Stimulated activated CD8-positive, alpha-beta memory T cell treated with anti-CD3 and anti-CD28 coated beads, Interleukin-7, amount 100 ng/mL, for 24 hours (primary cell): ENCODE measurements at regions not wholly inside any gene's neighbourhood (a gene's known extent, or its start where the extent isn't known, plus 50 kb on each side); places are given as distances from the start of the nearest gene placed in this dataset.
"Not testable (repeated sequence)": the region's sequence is repeated elsewhere in the genome, so short reads cannot be mapped to it uniquely, and the experiment has no call there.

Experiments
- DNase-seq: peaks from one replicate; pipeline ENCODE4 v3.0.0-alpha.2; 2020; ENCODE audit warnings: low read depth

DNA sequence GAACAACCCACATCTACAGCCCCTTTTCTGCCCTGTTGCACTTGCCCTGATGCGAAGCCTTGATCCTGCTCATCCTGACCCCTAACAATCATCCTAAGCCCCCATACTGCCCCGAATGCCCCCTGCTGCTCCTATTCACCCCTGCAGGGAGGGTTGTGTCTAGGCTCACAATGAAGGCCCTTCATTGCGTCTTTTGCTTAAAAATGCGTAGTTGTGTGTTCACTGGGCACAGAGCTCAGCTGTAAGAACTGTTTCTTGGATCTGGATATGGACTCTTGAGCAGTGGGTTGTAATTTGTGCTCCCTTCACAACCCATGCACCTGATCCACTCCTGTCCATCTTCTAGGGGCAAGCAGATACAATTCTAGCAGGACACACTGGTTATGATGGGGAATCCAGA lies 802.9 kb downstream of the TMEM121 start:
- DNase-seq: not testable (repeated sequence)

DNA sequence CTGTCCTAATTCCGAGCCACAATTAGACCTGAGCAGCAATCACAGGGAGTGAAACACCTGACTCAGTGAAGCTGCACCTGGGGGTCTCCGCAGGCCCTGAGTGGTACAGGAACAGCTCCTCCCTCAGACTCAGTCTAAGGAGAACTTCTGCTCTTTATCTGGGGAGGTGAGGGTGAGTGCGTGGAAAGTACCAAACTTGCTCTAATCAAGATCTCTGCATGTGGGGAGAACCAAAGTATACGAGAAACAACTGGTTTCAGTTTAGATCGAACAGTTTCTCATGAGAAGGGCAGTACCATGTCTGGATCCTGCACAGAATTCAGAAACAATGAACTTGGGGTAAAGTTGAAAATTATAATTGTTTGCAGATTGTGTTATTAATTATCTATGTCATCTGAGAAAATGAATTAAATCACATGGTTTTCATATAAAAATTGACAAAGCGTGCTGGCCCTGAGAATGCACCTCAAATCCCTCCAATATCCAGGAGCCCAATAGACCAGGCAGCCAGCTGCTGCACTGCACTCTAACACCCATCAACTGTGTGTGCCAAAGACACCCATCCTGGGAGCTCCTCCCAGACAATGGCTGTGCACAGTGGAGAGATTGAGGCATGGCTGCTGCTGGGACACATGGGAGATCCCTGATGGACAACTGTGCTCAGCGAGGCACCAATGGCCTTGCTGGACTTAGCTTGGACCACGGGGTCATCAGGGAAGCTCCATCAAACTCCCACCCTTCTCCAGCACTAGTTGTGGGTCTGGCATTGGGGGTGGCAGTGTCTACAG lies 803.8 kb downstream of the TMEM121 start:
- DNase-seq: not testable (repeated sequence)

- peak; percentile 85 for DNase-seq
These were observed 808.2 kb downstream of the TMEM121 start for GRCh38 chr14:106334428-106335109.

- DNase-seq: not testable (repeated sequence)
These were observed 808.7 kb downstream of the TMEM121 start for GRCh38 chr14:106335110-106335429.

- not testable (repeated sequence) for DNase-seq
These were observed 812.4 kb downstream of the TMEM121 start for GRCh38 chr14:106338775-106339174.

DNA sequence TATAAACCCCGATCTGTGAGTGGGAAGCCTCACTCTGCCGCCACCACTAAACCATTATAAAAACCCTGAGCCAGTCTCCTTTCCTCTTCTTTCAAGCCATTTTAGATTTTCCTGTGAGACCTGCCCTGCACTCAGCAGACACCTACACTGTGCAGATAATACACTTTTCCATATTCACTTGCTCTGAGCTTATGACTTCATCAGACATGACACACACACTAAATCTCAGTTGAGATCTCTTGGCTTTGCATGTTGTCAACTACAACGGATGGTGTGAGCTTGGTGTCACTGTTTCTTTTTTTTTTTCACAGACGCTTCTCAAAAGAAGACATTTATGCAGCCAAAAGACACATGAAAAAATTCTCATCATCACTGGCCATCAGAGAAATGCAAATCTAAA lies 814.3 kb downstream of the TMEM121 start:
- DNase-seq: not testable (repeated sequence)

- not testable (repeated sequence) for DNase-seq
These were observed 814.8 kb downstream of the TMEM121 start for GRCh38 chr14:106341161-106341560.

GRCh38 chr14:106343626-106344025 lies 817.2 kb downstream of the TMEM121 start:
- DNase-seq: no peak

GRCh38 chr14:106344065-106344614 lies 817.8 kb downstream of the TMEM121 start:
- not testable (repeated sequence) for DNase-seq

DNA sequence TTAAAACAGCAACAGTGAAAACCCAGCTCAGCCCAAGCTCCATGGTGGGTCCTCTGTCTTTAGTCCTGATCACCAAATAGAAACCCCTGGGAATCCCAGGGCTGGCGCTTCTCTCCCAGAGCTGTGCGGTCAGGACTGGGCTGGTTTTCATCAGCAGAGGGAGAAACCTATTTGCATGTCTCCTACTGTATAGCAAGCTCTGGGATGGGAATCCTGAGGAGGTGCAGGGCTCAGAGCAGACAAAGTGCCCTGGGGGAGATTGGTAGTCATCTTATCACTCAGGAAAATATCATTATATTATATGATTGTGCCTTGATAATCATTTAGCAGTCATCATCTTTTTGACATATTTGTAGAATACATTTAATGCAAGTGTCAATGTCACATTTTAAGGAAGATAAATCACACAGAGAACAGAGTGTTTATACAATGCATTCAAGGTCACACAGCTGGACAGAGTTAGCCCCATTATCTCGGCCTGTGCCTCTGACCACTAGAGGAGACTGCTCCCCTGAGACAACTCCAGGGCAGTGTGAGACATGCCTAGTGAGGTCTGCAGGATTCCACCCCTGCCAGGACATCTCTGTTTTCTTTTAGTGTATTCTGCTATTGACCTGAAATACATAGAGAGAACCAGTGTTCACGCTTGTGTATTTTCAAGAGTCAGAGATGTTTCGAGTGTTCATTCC lies 818.6 kb downstream of the TMEM121 start:
- DNase-seq: not testable (repeated sequence)

DNA sequence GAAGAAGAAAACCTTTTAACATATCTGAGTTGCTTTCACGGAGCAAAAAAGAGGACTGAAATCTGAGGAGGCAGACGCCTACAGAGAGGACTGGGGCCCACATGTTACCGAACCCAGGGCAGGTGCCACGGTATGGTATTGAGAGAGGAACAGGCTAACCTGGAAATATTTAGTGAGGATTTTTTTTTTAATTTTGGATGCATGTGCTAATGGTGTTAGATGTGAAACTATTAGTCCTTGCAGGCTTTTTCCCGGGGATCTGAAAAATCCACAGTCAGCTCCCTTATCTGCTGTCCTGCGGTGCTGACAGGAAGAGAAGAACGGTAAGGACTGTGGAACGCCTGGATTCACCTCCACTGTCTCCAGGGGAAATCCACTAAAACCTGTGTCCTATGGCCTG lies 819.7 kb downstream of the TMEM121 start:
- DNase-seq: no peak

GRCh38 chr14:106346534-106347290 lies 820.3 kb downstream of the TMEM121 start:
- no peak for DNase-seq

DNA sequence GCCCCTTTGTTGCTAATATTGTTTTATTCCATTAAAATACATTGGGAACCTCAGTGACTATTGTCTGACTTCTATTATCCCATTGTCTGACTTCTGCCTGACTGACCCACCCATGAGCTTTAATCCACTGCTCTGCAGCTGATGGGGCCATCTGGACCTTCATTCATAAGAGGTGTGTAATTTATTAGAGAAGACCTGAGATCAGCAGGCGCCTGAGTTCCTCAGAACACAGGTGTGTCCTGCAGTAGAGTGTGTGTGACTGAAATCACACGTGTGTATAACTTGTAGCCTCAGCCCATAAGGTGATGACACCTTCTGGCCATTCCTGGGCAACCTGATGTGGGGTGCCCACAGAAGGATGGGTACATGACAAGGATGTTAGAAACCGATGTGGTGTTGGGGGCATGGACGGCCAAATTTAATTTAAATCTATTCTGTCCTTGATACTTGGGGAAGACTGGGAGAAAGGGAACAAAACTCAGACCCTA lies 821.0 kb downstream of the TMEM121 start:
- no peak for DNase-seq

- no peak for DNase-seq
These were observed 821.7 kb downstream of the TMEM121 start for GRCh38 chr14:106347890-106348755.

DNA sequence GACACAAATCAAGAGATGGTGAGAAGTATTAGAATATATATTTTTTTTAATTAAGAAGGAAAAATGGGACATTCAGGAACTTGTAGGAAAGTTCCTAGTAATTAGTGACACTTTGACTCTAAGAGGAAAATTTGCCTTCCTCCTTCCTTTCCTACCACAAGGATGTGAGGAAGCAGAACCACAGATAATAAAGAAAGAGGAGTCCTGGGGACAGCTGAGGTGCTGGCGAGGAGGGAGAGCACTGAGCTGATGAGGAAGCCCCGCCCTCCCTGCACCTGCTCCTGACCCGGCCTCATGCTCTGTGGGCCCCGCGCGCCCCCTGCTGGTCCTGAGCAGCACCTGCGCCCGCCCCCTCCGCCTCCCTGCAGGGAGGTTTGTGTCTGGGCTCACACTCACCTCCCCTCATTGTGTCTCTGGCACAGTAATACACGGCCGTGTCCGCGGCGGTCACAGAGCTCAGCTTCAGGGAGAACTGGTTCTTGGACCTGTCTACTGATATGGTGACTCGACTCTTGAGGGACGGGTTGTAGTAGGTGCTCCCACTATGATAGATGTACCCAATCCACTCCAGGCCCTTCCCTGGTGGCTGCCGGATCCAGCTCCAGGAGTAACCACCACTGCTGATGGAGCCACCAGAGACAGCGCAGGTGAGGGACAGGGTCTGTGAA lies 822.6 kb downstream of the TMEM121 start:
- peak; percentile 36 for DNase-seq

GRCh38 chr14:106349678-106350457 lies 823.5 kb downstream of the TMEM121 start:
- DNase-seq: not testable (repeated sequence)

DNA sequence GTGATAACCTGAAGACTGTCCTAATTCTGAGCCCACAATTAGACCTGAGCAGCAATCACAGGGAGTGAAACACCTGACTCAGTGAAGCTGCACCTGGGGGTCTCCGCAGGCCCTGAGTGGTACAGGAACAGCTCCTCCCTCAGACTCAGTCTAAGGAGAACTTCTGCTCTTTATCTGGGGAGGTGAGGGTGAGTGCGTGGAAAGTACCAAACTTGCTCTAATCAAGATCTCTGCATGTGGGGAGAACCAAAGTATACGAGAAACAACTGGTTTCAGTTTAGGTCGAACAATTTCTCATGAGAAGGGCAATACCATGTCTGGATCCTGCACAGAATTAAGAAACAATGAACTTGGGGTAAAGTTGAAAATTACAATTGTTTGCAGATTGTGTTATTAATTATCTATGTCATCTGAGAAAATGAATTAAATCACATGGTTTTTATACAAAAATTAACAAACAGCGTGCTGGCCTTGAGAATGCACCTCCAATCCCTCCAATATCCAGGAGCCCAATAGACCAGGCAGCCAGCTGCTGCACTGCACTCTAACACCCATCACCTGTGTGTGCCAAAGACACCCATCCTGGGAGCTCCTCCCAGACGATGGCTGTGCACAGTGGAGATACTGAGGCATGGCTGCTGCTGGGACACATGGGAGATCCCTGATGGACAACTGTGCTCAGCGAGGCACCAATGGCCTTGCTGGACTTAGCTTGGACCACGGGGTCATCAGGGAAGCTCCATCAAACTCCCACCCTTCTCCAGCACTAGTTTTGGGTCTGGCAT lies 828.8 kb downstream of the TMEM121 start:
- DNase-seq: not testable (repeated sequence)

- not testable (repeated sequence) for DNase-seq
These were observed 829.7 kb downstream of the TMEM121 start for GRCh38 chr14:106355881-106356642.
